ENCODE measurements at regions not wholly inside any gene's neighbourhood (a gene's known extent, or its start where the extent isn't known, plus 50 kb on each side); places are given as distances from the start of the nearest gene placed in this dataset.
A peak's percentile ranks its signal among the peaks of the same experiment; 100 is the strongest.

GRCh38 chr21:38121888-38122720 lies 134.7 kb upstream of the KCNJ15 start:
- TF ChIP-seq CTCF (conservative IDR thresholded peaks at IDR 0.05; ENCODE audit: control insufficient read depth, insufficient read depth, low read depth, low read length) = no peak
- H3K4me3 ChIP-seq (ENCODE audit: control insufficient read depth, low read depth, low read length) = no peak overlapping the region
- DNase-seq (ENCODE audit: low read depth) = no peak

GRCh38 chr21:38123626-38124025 lies 133.2 kb upstream of the KCNJ15 start:
- no peak overlapping the region for H3K4me3 ChIP-seq (ENCODE audit: control insufficient read depth, low read depth, low read length)
- no peak for TF ChIP-seq CTCF (conservative IDR thresholded peaks at IDR 0.05; ENCODE audit: control insufficient read depth, insufficient read depth, low read depth, low read length)
- no peak for DNase-seq (ENCODE audit: low read depth)

- peak; percentile 83 for TF ChIP-seq CTCF (conservative IDR thresholded peaks at IDR 0.05; ENCODE audit: control insufficient read depth, insufficient read depth, low read depth, low read length)
- H3K4me3 ChIP-seq (ENCODE audit: control insufficient read depth, low read depth, low read length) = no peak overlapping the region
- DNase-seq (ENCODE audit: low read depth) = peak; percentile 46
Measured at GRCh38 chr21:38126666-38127303, 130.0 kb upstream of the KCNJ15 start.

- TF ChIP-seq CTCF (conservative IDR thresholded peaks at IDR 0.05; ENCODE audit: control insufficient read depth, insufficient read depth, low read depth, low read length) = no peak
- H3K4me3 ChIP-seq (ENCODE audit: control insufficient read depth, low read depth, low read length) = no peak overlapping the region
- DNase-seq (ENCODE audit: low read depth) = no peak
Measured at GRCh38 chr21:38129711-38130110, 127.1 kb upstream of the KCNJ15 start.

- TF ChIP-seq CTCF (conservative IDR thresholded peaks at IDR 0.05; ENCODE audit: control insufficient read depth, insufficient read depth, low read depth, low read length) = no peak
- no peak overlapping the region for H3K4me3 ChIP-seq (ENCODE audit: control insufficient read depth, low read depth, low read length)
- no peak for DNase-seq (ENCODE audit: low read depth)
Measured at GRCh38 chr21:38133240-38133639, 123.6 kb upstream of the KCNJ15 start.

- TF ChIP-seq CTCF (conservative IDR thresholded peaks at IDR 0.05; ENCODE audit: control insufficient read depth, insufficient read depth, low read depth, low read length) = no peak
- H3K4me3 ChIP-seq (ENCODE audit: control insufficient read depth, low read depth, low read length) = no peak overlapping the region
- DNase-seq (ENCODE audit: low read depth) = no peak
Measured at GRCh38 chr21:38134084-38134873, 122.5 kb upstream of the KCNJ15 start.
